GM18511 (cell line): ENCODE measurements at regions not wholly inside any gene's neighbourhood (a gene's known extent, or its start where the extent isn't known, plus 50 kb on each side); places are given as distances from the start of the nearest gene placed in this dataset.

ENCODE experiments used
- ATAC-seq: cut with Tn5 transposase; IDR thresholded peaks from one replicate; pipeline ENCODE4 v1.9.1; 2021; ENCODE audit warnings: mild to moderate bottlenecking, moderate library complexity; ENCODE audit not compliant: unreplicated experiment

DNA sequence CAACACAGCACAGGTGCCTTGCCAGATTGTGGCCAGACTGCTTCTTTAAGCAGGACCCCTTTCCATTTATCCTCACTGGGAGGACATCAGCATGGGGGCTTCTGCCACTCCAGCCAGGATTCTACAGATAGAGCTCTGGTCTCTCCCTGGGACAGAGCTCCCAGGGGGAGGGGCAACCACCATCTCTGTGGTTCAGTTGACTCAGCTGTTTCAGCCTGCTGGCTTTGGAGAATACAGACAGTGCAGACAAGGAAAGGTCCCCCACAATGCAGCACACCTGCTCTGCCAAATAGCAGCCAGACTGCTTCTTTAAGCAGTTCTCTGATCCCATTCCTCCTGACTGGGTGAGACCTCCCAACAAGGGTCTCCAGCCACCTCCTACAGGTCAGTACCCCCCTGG, 132.8 kb downstream of the OR2K2 start:
- no peak for ATAC-seq

DNA sequence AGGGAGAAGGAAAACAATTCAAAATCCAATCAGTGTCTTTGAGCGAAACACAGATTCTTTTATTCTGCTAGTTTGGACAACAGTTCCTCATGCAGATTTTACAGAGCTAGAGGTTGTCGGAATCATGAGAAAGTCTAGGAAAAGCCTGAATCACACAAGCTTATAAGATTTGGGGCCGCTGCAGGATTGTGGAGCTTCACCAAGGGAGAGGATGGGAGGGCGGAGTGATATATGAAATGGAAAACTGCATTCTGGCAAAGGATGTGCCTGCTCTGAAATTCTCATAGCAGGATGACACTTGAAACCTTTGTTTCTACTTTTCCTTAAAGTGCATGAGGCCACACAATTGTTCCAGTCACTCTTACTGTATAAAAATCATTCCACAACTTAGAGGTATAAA, 134.3 kb downstream of the OR2K2 start:
- no peak for ATAC-seq

DNA sequence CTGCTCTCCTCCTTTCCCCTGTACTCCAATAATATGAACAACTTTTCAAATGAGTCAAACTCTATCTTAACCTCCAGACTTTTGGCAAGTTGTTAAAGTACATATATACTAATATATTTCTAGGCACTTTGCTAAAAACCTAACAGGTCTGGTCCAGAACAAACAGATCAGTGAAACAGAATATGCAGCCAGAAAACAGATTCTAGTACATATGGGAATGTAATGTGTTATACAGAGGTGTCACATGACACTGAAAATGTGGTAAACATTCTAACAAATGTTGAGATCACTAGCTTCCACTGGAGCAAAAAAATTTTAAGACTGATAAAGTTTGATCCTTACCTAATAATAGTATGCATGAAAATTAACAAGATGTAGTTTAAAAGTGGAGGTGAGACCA, 136.9 kb downstream of the OR2K2 start:
- no peak for ATAC-seq

DNA sequence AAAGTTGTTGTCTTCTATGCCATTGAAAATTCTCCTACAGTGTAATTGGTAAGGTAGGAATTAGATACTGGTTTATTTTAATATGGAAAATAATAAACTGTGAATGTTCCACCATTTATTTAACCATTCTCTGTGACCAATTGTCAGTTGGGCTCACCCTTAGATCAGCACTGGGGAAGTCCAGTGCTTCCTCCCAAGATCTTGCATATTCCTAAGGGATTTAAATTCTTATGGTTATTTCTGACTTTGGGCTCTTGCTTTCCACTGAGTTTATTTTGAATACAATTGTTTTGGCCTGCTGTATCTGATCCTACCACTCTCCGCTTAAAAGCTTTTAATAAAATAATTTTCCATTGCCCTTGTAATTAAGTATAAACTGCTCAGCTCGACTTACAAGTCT, 137.4 kb downstream of the OR2K2 start:
- ATAC-seq, result no peak

DNA sequence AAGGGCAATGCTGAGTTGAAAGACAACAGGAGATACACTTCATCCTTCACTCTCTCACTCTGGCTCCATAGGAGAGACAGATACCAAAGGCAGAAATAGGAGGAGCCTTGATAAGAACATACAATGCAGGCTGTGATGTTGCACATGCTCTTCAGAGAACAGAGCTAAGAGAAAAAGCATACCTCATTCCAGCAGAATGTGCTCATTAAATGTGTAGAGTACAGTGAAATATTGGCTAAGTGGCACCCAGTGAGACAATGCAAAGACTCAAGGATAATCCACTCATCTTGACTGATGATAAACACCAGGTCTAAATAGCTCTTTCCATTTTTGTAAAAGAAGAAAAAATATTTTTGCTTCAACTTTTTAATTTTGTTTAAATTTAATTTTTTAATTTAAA, 139.7 kb downstream of the OR2K2 start:
- no peak for ATAC-seq

DNA sequence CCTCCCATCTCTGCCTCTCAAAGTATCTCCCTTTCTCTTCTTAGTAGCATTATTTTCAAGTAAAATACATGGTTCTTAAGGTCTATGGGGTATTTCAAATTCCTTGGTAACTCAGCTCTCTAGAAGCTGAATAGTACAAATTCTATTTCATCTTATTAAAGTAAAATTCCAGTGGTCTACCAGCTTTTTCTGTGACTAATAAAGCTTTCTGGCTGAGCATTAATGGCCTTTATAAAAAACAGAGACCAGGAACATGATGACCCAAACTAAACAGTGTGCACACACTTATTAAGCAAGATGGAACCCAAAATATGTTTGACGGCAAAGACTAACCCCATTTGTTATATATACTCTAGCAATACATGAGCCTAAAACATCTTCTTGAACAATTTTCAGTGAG, 142.6 kb downstream of the OR2K2 start:
- ATAC-seq, result no peak

DNA sequence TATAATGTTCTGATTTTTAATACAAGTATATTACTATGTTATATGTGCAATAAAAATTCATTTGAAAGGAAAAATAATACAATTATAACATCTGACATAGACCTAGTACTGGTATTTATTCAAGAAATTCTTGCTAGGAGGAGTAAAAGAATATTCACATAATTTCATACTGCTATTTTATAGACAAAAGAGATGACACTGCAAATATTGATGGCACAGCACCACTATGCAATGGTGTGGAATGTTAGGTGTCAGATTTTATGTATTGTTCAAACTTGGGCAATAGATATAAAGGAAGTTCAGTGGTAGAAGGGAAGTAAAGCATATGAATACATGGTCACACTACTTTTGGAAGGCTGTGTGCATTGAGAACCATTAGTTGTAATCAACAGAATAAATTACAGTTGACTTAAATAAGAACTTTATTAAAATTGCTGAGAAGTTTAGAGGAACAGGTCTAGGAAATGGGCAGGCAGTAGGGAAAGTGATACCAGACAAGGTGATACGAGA, 143.9 kb downstream of the OR2K2 start:
- no peak for ATAC-seq

DNA sequence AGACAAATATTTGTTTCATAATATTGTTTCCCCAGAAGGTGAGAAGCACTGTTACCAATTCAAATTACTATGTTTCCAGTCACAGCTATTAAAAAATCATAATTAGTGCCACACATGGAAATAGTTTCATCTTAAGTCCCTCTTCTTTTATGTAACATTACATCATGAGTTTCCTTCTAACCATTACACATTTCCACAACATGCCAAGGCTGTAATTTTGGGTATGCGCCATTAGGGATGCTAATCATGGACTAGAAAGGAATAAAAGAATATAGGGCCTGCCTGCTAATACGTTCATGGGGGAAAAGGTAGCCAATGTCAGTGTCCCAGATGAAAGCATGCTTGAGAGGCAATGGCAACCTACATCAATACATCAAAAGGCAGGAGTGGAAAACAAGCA, 142.5 kb upstream of the LPAR1 start:
- no peak for ATAC-seq

DNA sequence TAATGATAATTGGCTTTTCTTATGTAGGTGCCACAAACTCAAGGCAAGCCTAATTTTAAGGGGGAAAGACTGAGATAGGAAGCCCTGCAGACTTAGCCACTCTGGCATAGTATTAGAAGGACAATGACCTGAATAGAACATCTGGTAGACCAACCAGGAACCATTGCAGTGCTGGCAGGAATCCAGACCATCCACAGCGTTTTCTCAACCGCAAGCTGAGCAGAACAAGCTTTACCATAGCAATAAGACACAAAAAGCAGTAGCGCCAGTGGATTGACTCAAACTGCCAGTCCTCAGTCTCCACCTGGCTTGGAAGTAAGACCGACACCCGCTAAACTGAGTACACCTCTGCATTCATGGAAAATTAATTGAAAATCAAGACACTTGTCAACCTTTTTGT, 141.3 kb upstream of the LPAR1 start:
- no peak for ATAC-seq

DNA sequence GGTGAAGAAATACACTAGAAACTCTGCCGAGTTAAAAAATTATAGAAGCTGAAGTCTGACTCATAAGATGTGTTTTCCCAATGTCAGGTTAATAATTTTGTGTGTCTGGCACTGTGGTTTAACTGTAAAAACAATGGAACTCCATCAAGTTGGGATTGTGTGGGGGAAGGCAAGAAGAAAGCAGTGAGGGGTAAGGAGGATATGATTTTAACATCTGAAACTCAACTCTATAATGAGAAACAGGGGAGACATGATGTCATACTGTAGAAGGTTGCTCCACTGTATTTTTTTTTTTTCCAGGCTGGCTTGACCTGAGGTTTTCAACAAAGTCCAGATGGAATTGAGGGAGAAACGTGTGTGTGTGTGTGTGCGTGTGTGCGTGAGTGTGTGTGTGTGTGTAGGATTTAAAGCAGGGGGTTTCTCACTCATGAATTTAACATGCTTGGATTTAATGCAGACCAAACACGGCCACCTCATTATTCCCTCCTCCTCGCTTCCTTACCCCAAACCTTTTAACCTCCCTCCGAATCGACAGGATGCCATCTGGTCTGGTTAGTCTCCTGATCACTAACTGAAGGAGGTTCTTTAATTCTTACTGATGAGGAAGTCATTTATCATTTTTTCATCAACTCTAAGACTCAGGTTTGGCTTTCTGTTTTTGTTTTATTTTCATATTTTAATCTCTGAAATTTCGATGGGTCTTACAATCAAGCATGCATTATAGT, 140.2 kb upstream of the LPAR1 start:
- no peak for ATAC-seq

DNA sequence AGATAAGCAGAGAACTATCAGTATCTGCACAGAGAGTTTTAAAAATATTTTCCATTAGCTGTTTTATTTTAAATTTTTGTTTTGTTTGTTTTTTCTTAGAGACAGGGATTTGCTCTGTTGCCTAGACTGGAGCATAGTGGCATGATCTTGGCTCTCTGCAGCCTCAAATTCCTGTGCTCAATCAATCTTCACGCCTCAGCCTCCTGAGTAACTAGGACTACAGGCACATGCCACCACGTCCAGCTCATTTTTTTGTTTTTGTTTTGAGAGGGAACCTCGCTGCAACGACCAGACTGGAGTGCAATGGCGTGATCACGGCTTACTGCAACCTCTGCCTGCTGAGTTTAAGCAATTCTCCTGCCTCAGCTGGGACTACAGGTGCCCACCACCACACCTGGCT, 138.2 kb upstream of the LPAR1 start:
- no peak for ATAC-seq

DNA sequence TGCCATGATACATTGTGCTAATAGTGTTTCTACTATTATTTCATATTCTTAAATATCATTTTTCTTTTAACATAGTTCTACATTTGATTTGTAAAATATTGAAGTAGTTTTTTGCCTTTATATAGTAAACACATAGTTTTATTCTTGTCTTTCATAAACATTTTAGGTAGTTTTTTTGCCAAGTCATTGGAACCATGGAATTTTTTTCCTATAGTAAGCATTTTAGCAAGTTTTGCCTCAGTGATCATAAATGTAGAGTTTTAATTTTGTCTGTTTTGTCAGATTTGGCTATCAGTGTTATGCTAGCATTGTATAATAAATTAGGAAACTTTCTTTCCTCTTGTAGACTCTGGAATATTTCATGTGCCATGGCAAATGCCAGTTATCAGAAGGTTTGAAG, 137.1 kb upstream of the LPAR1 start:
- no peak for ATAC-seq

DNA sequence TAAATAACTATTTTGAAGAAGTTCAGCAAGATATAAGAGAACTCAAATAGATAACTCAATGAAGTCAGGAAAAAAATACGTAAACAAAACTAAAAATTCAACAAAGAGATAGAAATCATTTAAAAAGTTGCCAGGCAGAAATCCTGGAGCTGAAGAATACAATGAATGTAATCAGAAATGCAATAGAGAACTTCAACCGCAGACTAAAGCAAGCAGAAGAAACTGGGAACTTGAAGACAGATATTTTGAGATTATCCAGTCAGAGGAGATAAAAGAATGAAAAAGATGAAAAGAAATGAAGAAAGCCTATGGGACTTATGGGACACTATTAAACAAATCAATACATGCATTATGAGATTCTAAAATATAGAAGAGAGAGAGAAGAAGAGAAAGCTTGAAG, 129.1 kb upstream of the LPAR1 start:
- ATAC-seq, result no peak

DNA sequence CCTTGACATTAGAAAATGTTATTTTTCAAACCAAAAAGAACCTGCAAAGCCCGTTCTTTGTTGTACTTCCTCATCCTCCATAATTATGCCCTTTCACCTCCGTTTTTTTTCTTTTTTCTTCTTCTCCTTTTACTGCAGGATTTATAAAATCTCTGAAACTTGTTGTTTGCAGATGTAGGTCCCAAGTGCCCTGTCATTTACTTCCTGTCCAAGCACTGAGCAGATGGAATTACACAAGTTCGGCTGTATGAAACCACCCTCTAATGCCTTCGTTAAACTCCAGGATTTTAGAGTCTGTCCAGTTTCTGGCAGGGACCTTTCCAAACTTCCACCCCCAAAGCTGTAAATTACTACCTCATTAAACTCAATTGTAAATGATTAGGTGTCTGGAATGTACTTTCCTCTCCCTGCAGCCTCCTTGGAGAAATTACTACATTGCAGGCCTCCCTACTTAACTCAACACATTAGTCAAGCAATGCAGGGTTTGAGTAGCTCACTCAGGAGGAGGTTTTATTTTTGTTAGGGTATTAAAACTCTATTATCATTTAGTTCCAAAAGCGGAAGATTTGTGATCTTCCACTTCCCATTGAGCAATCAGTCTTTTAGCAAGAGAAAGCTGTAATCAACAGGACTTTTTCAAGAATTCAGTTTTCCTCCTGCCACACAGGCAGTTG, 125.6 kb upstream of the LPAR1 start:
- ATAC-seq, result no peak

DNA sequence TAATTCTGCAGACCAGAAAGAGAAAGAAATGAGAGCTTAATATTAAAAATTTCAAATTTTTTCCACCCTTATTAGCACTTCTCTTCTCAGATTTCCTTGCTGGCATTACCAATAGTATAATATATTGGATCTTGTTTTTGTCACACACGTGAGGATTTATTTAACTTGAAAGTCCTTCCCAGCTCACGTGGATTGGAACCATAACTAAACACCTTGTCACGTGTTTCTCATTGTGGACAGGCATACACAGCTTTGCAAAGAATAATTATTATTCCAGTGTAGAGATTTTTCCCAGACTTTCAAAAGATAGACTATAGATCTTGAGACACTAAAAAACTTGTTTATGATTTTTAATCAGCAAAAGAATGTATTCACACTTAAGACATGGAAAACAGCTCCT, 123.8 kb upstream of the LPAR1 start:
- ATAC-seq, result no peak

DNA sequence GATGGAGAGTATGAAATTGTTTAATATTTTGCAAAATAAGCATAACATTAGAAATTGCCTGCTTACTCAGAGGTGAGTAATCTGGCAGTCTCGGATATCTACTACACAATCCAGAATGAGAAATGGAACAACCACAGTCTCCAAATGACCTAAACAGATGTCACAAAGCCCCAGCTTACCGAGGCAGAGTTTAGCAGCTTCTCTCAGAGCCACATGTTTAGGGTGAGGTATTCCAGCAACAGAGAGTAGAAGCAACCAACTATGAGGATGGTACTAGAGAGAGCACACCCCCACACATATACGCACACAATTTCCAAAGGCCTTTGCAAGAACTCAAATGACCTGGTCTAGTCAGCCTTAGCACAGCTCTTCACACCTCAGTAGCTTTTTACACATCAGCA, 122.7 kb upstream of the LPAR1 start:
- ATAC-seq, result no peak

DNA sequence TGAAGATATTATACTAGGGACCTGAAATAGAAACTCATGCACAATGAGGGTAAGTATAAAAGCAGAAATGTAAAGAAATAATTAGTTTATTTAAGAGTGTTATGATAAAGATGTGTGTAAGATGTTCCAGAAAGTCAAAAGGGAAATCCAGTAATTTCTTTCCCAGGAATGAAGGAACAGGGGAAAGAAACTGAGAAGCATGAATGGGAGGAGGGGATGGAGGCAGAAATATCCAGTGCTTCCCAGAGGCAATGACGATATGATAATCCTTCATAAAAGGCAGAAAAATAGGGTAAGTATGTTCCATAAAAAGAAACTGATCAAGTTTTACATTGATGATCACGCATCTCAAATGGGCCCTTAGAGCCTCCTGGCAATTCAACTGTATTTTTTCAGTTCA, 120.7 kb upstream of the LPAR1 start:
- ATAC-seq, result no peak

DNA sequence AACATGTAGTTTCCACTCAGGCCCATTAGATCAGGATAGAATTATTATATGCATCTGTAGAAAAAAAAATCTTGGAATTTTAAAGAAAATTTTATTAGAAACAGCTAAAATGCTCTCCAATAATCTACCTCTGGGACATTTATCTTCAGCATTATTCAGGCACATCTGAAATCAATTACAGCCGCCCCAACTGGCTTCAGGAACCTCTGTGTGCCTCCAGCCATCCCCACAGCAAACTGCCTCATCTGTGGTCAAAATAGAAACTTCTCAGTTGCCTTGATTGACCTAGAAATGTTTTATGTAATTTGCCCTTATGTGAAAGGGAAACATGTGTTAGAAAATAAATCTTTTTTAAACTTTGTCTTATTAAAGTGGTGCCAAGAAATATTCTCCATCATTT, 120.1 kb upstream of the LPAR1 start:
- ATAC-seq, result no peak

DNA sequence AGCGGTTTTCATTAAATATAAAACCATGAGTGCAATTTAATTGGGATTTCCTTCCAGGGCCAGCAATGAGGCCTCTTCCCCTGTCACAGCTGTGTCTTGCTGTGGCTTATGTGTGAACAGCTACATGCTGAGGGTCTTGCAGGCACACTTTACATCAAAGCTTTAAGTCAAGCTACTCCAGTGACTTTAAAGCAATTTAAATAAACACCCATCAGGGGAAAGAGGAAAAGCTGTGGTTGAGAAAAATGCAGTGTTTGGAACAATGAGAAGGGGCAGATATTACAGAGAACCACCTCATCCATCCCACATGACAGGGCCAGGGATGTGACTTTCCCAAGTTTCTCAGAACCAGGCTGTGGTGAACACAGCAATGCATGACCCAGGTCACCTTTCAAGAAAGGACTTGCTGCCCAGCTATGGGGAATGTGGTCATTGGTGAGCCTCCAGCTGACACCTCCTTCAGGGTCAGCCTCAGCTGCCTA, 115.9 kb upstream of the LPAR1 start:
- ATAC-seq, result no peak

DNA sequence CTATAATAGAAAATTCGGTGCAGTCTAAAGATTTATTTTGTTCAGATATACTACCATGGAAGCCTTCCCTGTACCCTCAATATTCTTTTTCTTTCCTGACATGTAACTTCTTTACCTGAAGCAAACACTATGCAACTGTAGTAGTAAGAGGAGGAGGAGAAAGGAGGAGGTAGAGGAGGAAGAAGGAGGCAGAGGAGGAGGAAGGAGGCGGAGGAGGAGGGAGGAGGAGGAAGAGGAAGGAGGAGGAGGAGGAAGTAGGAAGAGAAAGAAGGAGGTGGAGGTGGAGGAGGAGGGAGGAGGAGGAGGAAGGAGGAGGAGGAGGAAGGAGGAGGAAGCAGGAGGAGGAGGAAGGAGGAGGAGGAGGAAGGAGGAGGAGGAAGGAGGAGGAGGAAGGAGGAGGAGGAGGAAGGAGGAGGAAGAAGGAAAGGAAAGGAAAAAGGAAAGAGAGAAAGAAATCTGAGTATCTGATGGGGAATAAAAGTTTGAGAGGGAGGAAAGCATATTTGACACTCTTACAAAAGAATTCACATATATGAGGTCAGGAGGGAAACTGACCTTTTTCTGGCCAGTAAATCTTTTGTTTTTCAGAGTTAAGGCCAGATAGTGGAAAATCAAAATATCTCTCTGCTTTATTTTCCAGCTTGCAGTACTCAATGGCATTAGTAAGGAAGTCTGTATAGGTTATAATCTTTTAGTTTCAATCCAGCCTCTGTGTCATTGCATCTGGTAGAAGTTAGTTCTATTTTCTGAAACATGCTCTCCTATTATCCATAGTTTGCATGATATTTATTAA, 114.5 kb upstream of the LPAR1 start:
- ATAC-seq, result no peak

DNA sequence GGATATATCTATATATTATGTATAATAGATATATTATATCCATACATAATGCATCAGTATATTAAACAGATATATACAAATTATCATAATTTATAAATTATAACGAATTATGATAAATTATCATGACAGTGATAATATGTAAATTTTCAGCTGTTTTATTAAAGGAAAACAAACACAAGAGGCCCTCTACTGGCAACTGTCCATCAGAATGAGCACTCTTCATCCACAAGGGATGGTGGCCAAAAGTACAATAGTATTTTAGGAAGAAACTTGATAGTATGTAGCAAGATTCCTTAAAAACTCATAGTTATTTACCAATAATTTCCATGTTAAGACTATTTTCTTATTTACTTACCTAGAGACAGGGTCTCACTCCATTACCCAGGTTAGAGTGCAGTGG, 113.3 kb upstream of the LPAR1 start:
- ATAC-seq, result no peak

DNA sequence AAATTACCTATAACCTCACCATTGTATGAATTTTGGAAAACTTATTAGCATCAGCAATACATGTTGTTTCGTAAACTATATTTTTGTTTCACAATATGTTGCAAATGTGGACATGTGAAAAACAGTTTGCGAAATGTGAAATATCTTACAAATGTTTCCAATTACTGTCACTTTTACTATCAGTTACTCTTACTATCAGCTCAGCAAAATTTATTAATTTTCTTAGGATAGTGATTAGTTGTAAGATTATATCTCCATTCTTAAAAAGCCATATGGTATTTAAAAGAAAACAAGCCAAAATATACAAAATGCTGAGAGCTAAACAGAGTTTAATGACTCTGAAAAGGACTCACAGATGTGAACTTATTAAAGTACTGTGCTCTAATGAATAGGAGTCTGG, 111.9 kb upstream of the LPAR1 start:
- ATAC-seq, result no peak
